ENCODE measurements at regions not wholly inside any gene's neighbourhood (a gene's known extent, or its start where the extent isn't known, plus 50 kb on each side); places are given as distances from the start of the nearest gene placed in this dataset.

DNA sequence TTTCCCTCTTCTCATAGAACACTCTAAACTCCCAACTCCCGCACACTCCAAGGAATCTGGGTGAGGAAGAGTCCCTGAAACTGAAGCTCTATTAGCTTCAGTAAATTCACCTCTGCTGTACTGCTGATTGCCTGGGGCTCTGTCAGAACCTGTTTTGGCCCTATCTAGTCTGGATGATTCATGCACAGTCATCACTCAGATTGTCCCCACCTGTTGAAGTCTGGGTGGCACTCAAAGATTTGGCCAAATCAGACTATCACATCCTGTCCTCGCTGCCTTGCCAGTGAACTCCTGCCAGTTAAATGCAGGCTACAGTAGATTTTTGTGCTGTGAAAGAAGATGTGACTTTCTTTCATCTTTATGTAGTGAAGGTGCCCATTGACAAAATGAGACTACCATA, 63.5 kb upstream of the EMCN start:
- TF ChIP-seq, protein P1, sequence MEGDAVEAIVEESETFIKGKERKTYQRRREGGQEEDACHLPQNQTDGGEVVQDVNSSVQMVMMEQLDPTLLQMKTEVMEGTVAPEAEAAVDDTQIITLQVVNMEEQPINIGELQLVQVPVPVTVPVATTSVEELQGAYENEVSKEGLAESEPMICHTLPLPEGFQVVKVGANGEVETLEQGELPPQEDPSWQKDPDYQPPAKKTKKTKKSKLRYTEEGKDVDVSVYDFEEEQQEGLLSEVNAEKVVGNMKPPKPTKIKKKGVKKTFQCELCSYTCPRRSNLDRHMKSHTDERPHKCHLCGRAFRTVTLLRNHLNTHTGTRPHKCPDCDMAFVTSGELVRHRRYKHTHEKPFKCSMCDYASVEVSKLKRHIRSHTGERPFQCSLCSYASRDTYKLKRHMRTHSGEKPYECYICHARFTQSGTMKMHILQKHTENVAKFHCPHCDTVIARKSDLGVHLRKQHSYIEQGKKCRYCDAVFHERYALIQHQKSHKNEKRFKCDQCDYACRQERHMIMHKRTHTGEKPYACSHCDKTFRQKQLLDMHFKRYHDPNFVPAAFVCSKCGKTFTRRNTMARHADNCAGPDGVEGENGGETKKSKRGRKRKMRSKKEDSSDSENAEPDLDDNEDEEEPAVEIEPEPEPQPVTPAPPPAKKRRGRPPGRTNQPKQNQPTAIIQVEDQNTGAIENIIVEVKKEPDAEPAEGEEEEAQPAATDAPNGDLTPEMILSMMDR (IDR thresholded peaks at IDR 0.05; ENCODE audit: insufficient read depth, low read length, poor library complexity, severe bottlenecking) = no peak
- no peak for TF ChIP-seq EZH2phosphoT487 (conservative IDR thresholded peaks at IDR 0.05; ENCODE audit: low read length)

All from SU-DHL-6 (cell line).